ENCODE measurements at regions not wholly inside any gene's neighbourhood (a gene's known extent, or its start where the extent isn't known, plus 50 kb on each side); places are given as distances from the start of the nearest gene placed in this dataset.
"Not testable (repeated sequence)": the region's sequence is repeated elsewhere in the genome, so short reads cannot be mapped to it uniquely, and the experiment has no call there.

DNA sequence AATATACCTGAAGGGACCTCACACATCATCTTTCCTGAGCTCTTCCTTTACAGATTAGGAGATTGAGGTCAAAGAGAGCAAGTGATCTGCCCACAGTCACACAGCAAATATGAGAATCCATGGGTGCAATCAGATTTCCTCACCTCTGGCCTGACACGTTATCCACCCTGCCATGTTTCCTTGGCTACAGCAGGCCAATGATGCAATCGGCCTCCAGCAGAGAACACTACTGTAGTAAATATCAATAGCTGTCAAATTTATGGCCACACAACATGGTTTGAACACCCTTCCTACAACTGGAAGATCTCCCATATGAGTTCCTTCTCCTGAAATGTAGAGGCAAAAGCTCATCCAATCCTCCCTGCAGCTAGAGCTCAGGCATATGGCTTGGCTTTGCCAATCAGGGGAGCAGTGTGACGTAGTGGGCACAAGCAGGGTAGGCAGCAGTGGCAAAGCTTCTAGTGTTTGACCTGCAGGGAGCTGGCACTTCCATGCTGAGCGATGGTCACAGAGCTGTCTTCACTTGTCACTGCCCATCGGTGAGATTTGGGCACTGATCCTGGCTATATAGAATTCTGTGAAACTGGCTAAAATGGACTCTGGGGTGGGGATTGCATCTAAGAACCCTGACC is 271.3 kb downstream of the TJP1 start:
- DNase-seq, result peak in 1 of 14 donors; percentile 43

DNA sequence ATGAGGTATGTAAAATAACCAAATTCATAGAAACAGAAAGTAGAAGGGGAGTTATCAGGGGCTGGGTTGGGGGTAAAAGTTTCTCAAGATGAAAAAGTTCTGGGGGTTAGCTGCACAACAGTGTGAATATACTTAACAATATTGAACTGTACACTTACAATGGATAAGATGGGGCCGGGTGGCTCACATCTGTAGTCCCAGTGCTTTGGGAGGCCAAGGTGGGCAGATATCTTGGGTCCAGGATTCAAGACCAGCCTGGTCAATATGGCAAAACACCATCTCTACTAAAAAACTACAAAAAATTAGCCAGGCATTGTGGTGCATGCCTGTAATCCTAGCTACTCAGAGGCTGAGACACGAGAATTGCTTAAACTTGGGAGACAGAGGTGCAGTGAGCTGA is 274.3 kb downstream of the TJP1 start:
- DNase-seq, result no peak

GRCh38 chr15:29544513-29545128 is 275.0 kb upstream of the NSMCE3 start:
- DNase-seq, result no peak

DNA sequence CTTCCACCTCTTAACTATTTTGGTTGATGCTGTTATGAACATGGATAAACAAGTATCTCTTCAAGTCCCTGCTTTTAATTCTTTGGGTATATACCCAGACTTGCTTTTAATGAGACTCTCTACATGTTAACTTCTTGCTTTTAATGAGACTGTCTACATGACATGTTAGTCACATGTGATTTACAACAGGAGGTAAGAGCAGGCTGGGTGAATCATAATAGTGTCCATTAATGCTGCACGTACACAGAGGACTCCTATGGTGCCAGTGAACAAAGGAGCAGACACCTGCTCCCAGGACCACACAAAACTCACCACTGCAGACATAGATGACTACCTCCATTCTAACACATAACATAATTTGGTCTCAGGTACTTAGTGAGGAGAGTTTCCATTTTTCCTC is 273.4 kb upstream of the NSMCE3 start:
- DNase-seq, result no peak

DNA sequence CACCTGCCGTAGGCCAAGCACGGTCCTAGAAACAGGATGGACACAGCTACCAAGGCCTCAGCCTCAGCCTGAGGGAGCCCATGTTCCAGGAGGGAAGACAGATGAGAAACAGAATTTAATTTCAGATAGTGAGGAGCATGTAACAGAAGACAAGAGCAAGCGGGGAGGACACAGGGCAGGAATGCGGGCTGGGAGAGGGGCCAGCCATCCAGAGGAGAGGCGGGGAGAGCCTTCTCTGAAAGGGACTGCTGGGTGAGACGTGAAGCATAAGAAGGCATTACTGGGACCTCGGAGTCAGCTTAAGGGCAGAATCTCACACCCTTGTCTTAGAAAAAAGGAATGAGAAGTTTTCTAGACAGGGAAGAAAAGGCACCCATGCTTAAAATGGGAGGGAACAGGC is 271.7 kb upstream of the NSMCE3 start:
- no peak for DNase-seq

GRCh38 chr15:29540479-29540878 is 270.9 kb upstream of the NSMCE3 start:
- DNase-seq, result no peak

DNA sequence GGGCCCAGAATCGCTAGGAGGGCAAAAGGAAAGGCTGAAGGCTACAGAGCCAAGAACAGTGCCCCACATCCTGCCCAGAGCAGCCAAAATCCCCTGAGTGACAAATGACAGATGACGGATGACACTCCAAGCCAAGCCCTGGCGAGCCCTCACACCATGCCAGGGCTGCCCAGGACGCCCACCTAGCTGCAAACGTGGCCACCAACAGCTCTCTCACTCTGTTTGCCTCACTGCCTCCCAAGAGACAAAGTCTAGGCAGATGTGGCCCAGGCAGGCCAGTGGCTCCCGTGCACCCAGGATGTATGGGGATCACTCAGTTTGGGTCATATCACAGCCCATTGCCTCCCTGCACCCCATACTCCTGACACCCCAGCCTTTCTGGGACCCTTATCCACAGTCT is 270.1 kb upstream of the NSMCE3 start:
- DNase-seq, result no peak

GRCh38 chr15:29538044-29538443 is 268.4 kb upstream of the NSMCE3 start:
- DNase-seq, result no peak

- DNase-seq, result no peak
Observed at GRCh38 chr15:29535952-29536351, 266.3 kb upstream of the NSMCE3 start.

DNA sequence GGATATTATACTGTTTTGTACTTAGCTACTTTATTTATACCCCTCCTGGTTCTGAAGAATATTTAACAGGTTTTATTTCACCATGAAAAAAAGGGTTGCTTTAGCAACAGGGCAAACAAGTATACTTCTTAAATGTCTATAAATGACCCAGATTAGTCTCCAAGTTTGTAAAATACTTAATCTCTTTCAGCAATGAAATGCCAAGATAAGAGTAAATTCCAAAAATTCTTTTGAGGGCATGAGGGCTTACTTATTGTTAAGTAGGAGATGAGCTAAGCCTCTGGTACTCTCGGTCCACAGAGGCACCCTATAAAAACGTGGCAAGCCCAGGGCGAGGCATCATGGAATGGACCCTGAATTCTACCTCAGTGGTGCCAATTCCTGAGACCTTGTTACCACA is 264.8 kb upstream of the NSMCE3 start:
- no peak for DNase-seq

- DNase-seq, result no peak
Observed at GRCh38 chr15:29533647-29534046, 264.0 kb upstream of the NSMCE3 start.

DNA sequence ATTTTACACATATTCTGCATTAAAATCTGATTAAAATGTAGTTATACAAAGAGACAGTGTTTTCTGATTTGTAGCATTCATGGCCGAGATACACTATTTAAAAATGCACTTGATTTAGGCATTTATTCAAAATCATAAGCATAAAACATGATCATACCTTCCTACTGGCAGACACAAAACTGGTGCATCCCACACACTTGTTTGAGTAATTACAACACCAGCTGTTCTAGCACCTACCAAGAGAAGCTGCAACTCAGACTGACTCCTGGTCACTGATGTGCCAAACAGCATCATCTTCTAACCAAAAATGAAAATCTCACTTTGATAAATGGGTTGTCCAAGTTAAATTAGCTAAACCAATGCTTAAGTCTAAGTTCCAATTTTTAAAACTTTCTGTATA is 262.7 kb upstream of the NSMCE3 start:
- no peak for DNase-seq

DNA sequence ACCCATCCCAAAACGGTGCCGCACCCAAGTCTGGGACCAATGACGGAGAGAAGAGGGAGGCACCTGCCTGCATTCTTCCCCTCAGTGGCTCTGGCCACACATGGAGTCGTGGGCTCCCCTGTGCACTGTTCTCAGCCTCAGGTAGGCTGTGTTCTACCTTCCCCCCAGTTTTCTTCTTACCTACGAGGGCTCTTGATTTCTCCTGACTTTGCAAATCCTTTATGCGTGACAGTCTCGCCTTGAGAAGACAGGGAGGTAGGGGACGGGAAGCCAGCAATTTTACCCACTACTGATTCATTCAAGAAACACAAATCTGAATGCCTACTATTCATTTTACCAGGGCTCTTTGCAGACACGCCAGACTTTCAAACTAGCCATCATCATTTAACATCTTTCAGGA is 261.3 kb upstream of the NSMCE3 start:
- DNase-seq, result no peak

DNA sequence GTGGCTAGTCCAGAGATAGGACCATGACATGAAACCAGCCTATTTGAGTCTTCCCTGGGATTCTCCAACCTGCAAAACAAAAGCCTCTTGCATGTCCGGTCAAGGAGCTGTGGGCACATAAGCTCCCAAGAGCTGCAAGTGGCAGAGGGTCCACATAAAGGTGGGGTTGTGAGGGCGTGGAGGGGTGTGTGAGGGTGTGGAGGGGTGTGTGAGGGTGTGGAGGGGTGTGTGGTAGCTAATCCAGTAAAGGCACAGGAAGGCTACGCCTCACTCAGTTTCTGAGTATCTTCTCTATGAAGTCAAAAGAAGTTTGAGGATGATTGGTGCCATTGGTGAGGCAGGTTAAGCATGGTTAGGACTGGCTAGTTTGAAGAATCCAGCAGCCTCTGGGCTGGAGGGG is 259.4 kb upstream of the NSMCE3 start:
- no peak for DNase-seq

DNA sequence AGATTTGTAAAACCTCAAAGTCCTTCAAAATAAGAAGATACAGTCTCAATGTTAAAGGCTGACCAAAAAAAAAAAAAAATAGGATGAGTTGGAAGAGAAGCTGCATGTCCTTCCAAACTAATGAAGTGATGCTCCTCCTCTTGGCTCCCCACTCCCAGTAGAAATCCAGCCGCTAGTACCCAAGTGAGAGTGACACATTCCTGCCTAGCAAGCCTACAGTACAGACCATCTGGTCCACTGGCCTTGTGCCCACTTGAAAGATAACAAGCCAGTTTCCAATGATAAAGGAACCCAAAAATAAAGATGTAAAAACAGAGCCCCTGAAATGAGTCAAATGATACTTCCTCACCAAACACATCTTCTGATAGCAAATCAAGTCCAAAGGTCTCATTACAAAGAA is 258.7 kb upstream of the NSMCE3 start:
- DNase-seq, result peak in 1 of 14 donors; percentile 21

- DNase-seq, result no peak
Observed at GRCh38 chr15:29526802-29527201, 257.2 kb upstream of the NSMCE3 start.

DNA sequence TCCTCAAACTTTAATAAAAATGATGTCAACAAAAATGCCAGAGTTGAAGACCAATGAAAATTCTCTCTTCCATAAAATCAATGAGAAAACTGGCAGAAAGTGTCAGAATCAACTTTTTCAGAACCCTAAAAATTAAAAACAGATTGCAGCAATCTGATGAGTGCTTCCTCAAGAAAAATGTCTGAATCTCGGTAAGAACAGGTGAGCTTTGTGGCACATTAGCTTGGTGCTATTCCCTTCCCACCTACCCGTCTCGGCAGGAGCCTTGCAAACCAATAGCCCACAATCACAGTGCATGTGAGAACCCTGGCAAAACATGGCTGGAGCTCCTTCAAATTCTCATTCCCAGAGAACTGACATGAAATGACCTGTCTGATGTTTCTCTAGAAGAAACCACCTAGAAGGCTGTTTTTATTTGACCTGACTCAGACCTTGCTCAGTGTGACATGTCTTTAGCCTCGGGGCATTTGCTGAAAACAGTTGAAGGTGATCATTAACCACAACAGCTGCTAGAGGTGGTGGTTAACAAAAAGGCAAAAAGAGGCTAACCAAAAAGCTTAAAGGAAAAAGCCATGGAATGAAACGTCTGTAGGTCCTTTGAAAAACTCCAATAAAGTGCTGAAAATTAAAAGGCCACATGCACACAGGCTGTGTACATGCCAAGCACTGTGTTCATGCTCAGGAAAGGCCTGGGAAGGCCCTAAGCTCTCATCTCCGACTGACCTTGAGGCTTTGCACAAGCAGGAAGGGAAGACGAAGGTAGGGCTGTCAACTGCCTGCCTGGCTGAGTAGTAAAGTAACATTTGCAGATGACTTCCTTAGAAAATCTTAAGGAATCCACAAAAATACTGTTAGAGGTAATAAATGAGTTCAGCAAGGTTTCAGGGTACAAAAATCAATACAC is 253.0 kb upstream of the NSMCE3 start:
- no peak for DNase-seq

DNA sequence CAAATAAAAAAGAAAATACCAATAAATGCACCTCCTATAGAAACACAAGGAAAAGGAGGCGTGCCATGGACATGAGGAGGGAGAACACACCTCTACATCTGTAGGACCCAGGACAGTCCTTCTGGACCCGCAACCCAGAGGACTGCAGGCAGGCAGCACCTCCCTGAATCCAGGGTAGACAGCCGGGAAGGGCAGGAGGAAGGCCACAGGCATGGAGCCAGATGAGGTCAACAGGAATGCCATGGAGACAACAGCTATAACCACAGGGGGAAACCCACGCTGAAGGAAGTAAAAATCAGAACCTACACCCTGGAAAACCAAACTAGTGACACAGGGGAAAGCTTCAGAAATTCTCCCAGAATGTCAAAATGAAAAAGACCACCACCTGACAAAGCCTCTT is 248.8 kb upstream of the NSMCE3 start:
- DNase-seq, result no peak

DNA sequence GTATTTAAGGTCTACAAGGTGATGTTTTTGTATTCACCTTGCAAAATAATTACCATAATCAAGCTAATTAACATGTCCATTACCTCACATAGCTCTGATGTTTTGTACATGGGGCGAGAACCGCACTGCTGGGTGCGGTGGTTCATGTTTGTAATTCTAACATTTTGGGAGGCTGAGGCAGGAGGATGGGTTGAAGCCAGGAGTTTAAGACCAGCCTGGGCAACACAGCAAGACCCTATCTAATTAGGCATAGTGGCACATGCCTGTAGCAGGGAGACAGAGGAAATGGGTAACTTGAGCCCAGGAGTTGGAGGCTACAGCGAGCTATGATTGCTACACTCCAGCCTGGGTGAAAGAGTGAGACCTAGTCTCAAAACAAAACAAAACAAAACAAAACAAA is 248.2 kb upstream of the NSMCE3 start:
- DNase-seq, result no peak

- DNase-seq, result no peak
Observed at GRCh38 chr15:29516929-29517328, 247.3 kb upstream of the NSMCE3 start.

DNA sequence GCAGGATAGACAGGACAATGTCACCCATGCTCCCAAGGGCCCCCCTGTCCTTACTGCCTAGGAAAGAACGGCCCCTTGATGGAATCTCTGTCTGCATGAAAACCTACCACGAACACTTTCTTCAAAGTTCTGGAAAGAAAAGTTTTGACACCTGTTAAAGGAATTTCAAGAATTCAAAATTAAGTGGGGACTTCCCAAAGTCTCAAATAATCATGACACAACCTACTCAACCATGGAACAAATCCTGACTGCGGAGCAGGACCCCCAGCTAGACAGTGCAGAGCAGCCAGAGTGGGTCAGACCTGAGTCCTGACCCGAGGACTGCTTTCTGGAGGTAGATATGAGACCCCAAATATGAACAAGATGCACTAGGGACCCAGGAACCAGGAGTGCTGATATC is 245.3 kb upstream of the NSMCE3 start:
- no peak for DNase-seq

- no peak for DNase-seq
Observed at GRCh38 chr15:29511663-29512062, 242.0 kb upstream of the NSMCE3 start.

DNA sequence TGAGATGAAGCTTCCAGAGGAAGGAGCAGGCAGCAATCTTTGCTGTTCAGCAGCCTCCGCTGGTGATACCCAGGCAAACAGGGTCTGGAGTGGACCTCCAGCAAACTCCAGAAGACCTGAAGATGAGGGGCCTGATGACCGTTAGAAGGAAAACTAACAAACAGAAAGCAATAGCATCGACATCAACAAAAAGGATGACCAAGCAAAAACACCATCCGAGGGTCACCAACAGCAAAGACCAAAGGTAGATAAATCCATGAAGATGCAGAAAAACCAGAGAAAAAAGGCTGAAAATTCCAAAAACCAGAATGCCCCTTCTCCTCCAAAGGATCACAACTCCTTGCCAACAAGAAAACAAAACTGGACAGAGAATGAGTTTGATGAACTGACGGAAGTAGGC is 235.9 kb upstream of the NSMCE3 start:
- DNase-seq, result not testable (repeated sequence)

Measured in C1 segment of cervical spinal cord (tissue), 14 donors.